ENCODE measurements at regions not wholly inside any gene's neighbourhood (a gene's known extent, or its start where the extent isn't known, plus 50 kb on each side); places are given as distances from the start of the nearest gene placed in this dataset.

GRCh38 chr17:70795620-70796019, 626.3 kb downstream of the KCNJ2 start:
- WGBS, 3 donors = 65 to 79% (median 66%) methylated on average over 2 of the region's 2 CpGs
- Histone ChIP-seq H3K36me3 (no peaks in the 10 kb centered on the region), H3K9me3 (no peaks in the 10 kb centered on the region), H3K27me3 (no peaks in the 10 kb centered on the region), H3K4me1 (ENCODE audit: insufficient read depth) (no peaks in the 10 kb centered on the region), H3K27ac (no peak overlapping the region), H3K4me3 (no peak overlapping the region)
- intact Hi-C loops (cut with DNase I) = no loop called here
- no peak for DNase-seq
- TF ChIP-seq POLR2A (IDR thresholded peaks at IDR 0.05) (no peak), CTCF (IDR thresholded peaks at IDR 0.05) (no peak), EP300 (IDR thresholded peaks at IDR 0.05) (no peak)

DNA sequence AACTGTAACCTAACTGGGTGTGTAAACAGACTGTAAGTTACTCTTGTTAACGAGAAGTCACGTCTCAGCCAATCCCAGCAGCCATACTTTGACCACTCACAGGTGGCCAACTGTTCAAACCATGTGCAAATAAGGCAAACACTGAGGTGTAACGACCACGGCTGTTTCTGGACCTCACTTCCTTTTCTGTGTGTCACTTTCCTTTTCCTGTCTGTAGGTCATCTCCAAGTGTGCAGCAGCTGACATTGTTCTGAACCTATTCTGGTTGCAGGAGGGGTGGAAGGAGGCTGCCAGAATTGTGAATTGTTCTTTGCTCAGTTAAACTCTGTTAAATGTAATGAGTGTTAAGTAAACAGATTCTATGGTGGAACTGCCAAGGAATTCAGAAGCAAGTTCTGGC, 627.4 kb downstream of the KCNJ2 start:
- Histone ChIP-seq H3K36me3 (no peaks in the 10 kb centered on the region), H3K4me1 (ENCODE audit: insufficient read depth) (no peaks in the 10 kb centered on the region), H3K27ac (no peak overlapping the region), H3K9me3 (no peaks in the 10 kb centered on the region), H3K27me3 (no peaks in the 10 kb centered on the region), H3K4me3 (no peak overlapping the region)
- intact Hi-C loops (cut with DNase I) = no loop called here
- DNase-seq = no peak
- WGBS, 3 donors = 74 to 80% (median 75%) methylated on average over 4 of the region's 4 CpGs
- TF ChIP-seq EP300 (IDR thresholded peaks at IDR 0.05) (no peak), POLR2A (IDR thresholded peaks at IDR 0.05) (no peak), CTCF (IDR thresholded peaks at IDR 0.05) (no peak)

GRCh38 chr17:70797166-70797565, 627.8 kb downstream of the KCNJ2 start:
- DNase-seq = no peak
- Histone ChIP-seq H3K36me3 (no peaks in the 10 kb centered on the region), H3K4me3 (no peak overlapping the region), H3K9me3 (no peaks in the 10 kb centered on the region), H3K27ac (no peak overlapping the region), H3K27me3 (no peaks in the 10 kb centered on the region), H3K4me1 (ENCODE audit: insufficient read depth) (no peaks in the 10 kb centered on the region)
- TF ChIP-seq EP300 (IDR thresholded peaks at IDR 0.05) (no peak), POLR2A (IDR thresholded peaks at IDR 0.05) (no peak), CTCF (IDR thresholded peaks at IDR 0.05) (no peak)
- intact Hi-C loops (cut with DNase I) = no loop called here
- 58 to 59% (median 58%) methylated on average over 5 of the region's 5 CpGs for WGBS, 3 donors

- Histone ChIP-seq H3K27me3 (no peaks in the 10 kb centered on the region), H3K27ac (no peak overlapping the region), H3K4me3 (no peak overlapping the region), H3K9me3 (no peaks in the 10 kb centered on the region), H3K4me1 (ENCODE audit: insufficient read depth) (no peaks in the 10 kb centered on the region), H3K36me3 (no peaks in the 10 kb centered on the region)
- no peak for DNase-seq
- TF ChIP-seq POLR2A (IDR thresholded peaks at IDR 0.05) (no peak), EP300 (IDR thresholded peaks at IDR 0.05) (no peak), CTCF (IDR thresholded peaks at IDR 0.05) (no peak)
- intact Hi-C loops (cut with DNase I) = no loop called here
These were observed 634.8 kb downstream of the KCNJ2 start for GRCh38 chr17:70804161-70804560.

GRCh38 chr17:70808596-70808995, 639.3 kb downstream of the KCNJ2 start:
- H3K4me3 ChIP-seq = no peak overlapping the region
- no peaks in the 10 kb centered on the region for H3K9me3 ChIP-seq
- 73 to 84% (median 76%) methylated on average over 2 of the region's 2 CpGs for WGBS, 3 donors
- H3K36me3 ChIP-seq = no peaks in the 10 kb centered on the region
- H3K27me3 ChIP-seq = no peaks in the 10 kb centered on the region
- TF ChIP-seq CTCF (IDR thresholded peaks at IDR 0.05) = no peak
- no peak for TF ChIP-seq EP300 (IDR thresholded peaks at IDR 0.05)
- no peak for TF ChIP-seq POLR2A (IDR thresholded peaks at IDR 0.05)
- no peaks in the 10 kb centered on the region for H3K4me1 ChIP-seq (ENCODE audit: insufficient read depth)
- no peak overlapping the region for H3K27ac ChIP-seq
- no peak for DNase-seq
- intact Hi-C loops (cut with DNase I) = no loop called here

All from ovary (tissue), 7 donors.